ENCODE measurements at regions not wholly inside any gene's neighbourhood (a gene's known extent, or its start where the extent isn't known, plus 50 kb on each side); places are given as distances from the start of the nearest gene placed in this dataset.

DNA sequence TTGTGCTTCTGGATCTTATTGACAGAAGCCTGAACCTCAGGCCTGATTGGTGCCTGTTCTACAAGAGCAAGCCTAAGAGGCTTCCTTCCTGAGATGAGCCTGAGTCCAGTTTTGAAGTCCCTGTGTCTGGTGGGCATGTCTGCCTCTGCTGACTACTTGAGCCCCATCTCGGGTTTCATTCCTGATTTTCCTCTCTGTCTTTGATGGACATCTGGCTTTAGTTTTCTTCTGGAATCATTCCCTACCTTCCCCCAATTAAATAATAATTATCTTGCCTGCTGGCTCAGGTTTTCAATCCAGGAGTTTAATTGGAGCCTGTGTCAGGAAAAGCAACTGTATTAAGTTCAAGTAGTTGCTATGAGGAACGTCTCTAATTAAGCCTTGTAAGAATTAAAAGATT is 135.5 kb upstream of the MC4R start:
- TF ChIP-seq, protein P1, sequence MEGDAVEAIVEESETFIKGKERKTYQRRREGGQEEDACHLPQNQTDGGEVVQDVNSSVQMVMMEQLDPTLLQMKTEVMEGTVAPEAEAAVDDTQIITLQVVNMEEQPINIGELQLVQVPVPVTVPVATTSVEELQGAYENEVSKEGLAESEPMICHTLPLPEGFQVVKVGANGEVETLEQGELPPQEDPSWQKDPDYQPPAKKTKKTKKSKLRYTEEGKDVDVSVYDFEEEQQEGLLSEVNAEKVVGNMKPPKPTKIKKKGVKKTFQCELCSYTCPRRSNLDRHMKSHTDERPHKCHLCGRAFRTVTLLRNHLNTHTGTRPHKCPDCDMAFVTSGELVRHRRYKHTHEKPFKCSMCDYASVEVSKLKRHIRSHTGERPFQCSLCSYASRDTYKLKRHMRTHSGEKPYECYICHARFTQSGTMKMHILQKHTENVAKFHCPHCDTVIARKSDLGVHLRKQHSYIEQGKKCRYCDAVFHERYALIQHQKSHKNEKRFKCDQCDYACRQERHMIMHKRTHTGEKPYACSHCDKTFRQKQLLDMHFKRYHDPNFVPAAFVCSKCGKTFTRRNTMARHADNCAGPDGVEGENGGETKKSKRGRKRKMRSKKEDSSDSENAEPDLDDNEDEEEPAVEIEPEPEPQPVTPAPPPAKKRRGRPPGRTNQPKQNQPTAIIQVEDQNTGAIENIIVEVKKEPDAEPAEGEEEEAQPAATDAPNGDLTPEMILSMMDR (IDR thresholded peaks at IDR 0.05 in 8 of 11, conservative IDR thresholded peaks at IDR 0.05 in 3 of 11) = no peak
- TF ChIP-seq POLR2AphosphoS5 (IDR thresholded peaks at IDR 0.05) (no peak), POLR2A (IDR thresholded peaks at IDR 0.05) (no peak)
